CD4-positive, alpha-beta T cell treated with Interferon alpha-2 for 1 hour (primary cell): ENCODE measurements at regions not wholly inside any gene's neighbourhood (a gene's known extent, or its start where the extent isn't known, plus 50 kb on each side); places are given as distances from the start of the nearest gene placed in this dataset.
"Not testable (repeated sequence)": the region's sequence is repeated elsewhere in the genome, so short reads cannot be mapped to it uniquely, and the experiment has no call there.

Experiments used
- DNase-seq, 2 donors: peaks; one replicate each; pipeline ENCODE4 v3.0.0-alpha.2; 2020 to 2022

DNA sequence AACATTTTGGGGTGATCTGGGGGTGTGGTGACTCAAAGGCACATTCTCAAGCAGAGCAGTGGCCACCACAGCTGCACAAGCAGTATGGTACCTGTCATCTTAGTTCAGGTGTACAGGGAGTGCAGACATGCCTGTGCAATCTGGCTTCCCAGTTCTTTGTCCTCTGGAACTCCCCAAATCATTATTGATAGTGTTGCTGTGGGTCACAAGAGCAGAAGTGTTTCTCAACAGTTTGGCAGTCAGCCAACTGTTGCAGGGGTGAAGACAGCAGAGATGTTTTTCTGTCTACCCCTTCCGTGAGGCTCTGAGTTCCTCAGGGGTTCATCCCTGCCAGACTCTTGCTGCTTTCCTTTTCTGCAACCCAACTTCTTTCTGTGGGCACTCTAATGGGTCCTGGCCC is 206.5 kb upstream of the ZSWIM2 start:
- DNase-seq: no peak

DNA sequence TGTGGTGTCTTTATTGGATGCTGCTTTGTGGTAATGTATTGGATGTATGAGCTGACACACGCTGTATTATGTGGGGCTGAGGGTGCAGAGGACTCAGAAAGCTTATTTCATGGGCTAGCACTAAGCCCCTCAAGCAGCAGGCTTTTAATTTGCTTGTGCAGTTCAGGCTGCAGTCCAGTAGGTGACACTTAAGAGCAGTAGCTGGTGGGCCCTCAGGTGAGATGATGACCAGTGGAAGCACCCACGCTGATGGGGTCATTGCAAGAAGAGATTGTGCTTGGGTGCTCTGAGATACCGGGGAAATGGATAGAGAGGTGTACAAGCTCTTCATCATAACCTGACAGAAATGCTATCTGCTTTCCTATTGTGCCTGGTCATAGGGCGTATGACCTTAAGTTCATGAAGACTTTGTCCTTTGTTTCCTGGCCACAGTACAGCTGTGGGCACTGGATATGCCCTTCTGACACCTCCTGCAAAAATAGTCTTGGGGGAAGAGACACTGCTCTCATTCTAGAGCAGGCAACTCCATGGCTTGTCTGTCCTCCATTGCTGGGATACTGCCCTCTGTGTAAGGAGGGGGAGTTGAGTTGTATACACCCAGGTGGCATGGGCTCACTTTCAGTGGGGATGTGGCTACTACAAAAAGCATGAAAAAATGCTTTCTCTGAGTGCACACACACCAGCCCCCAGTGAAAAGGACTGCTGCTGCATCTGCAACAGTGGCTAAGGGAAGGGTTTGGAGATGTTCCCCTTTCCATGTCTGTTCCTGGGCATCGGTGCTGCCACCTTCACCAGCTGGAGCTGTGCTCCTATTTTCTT is 205.7 kb upstream of the ZSWIM2 start:
- DNase-seq: no peak

- DNase-seq: no peak
Measured at GRCh38 chr2:187051350-187051749, 202.4 kb upstream of the ZSWIM2 start.

- no peak for DNase-seq
Measured at GRCh38 chr2:187050409-187050998, 201.5 kb upstream of the ZSWIM2 start.

DNA sequence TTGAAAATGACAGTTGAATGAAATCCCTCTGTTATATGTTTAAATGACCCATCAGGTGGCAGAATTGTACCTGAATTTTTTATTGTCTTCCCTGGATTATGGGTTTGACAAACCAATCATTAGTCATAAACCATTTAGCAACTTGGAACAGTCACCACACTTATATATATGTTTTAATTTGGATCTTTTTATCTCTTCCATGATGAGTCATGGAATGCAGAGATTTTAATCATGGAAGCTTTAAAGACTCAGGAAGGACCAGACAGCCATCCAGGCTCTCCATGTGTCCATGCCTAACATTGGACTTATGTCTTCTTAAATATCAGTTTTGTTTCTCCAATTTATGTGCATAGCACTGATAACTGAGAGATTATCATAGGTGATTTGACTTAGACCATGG is 188.3 kb upstream of the ZSWIM2 start:
- DNase-seq: no peak

GRCh38 chr2:187034434-187034833 is 185.5 kb upstream of the ZSWIM2 start:
- DNase-seq: no peak

DNA sequence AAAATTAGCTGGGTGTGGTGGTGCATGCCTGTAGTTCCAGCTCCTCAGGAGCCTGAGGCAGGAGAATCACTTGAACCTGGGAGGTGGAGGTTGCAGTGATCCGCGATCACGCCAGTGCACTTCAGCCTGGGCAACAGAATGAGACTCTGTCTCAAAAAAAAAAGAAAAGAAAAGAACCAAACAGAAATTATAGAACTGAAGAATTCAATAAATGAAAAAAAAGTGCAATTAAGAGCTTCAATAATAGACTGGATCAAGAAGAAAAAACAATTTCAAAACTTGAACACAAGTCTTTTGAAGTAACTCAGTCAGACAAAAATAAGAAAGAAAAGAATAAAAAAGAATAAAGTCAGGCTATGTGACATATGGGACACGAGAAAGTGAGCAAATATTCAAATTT is 175.8 kb upstream of the ZSWIM2 start:
- no peak for DNase-seq

DNA sequence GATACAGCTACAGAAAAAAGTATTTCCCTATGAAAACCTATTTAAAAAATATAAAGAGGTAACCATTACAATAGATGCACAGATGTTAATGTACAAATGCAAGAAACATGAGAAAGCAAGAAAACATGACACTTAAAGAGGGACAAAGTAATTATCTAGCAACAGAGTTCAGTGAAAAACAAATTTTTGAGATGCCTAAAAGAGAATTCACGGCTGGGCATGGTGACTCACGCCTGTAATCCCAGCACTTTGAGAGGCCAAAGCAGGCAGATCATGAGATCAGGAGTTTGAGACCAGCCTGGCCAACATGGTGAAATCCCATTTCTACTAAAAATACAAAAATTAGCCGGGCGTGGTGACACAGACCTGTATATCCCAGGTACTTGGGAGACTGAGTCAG is 175.0 kb upstream of the ZSWIM2 start:
- not testable (repeated sequence) for DNase-seq

GRCh38 chr2:187017438-187017837 is 168.5 kb upstream of the ZSWIM2 start:
- DNase-seq: no peak

DNA sequence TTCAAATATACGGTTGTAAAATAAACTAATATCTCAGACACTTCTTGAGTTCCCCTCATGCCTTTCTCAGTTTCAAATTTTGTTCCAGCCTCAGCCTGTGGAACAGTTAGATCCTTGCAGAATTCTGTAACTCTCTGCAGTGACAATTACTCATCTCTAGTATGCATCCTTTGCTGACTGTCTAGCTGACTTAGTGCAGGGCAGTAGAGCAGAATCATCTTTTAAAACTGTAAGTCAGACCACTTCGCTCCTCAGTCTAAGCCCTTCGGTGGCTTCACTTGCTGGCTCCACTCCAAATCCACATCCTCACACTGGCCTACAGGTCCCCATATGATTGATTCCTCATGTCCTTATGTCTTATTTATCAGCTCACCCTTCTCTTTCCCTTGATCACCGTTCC is 164.1 kb upstream of the ZSWIM2 start:
- no peak for DNase-seq

DNA sequence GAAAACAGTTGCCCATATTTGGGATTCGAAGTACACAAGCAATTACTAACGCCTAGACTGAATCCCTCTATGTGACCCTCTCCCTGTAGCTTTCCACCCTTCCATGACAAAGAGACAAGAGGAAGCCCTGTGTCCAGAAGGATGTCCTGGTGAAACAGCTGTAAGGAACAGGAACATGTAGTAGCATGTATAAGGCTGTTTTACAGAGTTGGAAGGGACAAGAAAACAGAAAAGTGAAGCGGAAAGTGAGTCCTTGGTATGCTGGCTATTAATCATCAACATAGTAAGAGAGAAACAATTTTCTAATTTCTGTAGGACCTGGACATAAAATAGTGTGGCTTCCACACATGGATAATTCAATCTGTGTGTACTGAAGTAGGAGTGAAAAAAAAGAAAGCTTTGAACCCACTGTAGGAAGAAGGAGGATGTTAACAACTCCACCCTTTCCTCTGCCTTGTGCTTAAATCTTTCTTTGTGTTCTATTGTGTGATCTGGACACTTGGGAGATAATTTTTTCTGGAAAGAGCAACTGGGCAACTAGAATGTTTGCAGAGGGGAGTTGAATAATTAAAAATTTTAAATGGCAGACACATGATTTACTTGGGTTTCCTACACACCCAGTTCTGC is 162.3 kb upstream of the ZSWIM2 start:
- DNase-seq: no peak

DNA sequence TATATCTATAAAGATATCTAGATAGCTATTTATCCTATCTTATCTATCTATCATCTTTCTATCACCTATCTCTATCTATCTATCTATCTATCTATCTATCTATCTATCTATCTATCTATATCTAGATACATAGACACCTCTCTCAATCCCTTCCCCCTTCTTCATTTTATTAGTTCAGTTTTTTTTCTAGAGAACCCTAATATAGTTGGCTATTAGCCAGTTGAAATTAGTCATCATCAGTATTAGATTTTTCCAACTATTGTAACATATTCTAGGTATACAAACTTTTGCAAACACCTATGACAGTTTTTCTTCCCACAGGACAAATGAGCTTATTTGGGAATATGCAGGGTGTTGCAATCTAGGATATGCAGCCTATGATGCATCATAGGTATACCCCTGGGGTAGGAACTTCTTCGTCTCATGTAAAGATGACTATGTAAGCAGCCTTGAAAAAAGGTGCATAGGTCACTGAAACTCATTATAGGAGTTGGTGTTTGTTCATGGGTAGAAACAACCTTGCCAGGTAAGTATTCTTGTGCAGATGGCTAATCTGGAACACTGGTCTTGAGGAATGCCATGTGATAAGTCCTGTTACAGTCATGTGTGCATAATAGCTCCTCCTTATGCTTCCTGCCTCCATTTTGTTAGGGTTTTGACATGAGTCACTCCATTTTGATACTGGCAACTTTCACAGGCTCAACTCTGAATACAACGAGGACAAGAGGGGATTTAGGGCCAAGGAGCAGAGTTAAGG is 160.7 kb upstream of the ZSWIM2 start:
- no peak for DNase-seq

DNA sequence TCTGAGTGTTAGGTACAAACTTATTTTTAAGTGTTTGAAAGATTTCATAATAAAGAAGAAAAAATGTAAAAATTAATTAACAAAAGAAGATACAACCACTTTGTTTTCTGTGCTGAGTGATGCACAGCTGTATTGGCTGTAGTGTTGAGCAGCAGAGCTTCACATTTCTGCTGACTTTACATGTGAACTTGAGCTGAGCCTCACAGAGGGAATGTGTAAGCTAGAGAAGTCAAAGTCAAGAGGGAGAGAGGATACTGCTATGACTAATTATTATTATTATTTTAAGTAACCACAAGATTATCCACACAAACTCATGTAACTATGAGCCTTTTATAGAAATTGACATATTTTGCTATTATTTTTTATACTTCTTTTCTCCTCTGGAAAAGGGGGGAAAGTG is 159.1 kb upstream of the ZSWIM2 start:
- no peak for DNase-seq

DNA sequence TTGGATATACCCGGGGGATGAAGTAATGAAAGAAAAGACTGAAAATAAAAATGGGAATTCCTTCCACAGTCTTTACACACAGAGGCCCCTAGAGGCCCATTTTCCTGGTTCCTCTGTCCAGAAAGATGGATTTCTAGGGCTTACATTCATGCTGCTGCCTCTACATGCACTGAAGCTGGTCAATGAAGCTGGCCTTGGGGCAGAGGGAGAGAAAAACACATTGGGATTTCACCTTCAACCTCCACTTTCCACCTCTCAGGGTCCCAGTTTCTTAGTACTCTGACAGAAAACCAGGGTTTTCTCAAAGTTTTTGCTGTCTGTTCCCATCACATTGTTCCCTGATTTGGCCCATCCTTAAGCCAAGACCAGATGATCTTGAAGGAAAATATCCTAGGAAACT is 154.6 kb upstream of the ZSWIM2 start:
- no peak for DNase-seq

- peak in 1 of 2 donors; percentile 8 for DNase-seq
Measured at GRCh38 chr2:187003038-187003554, 154.1 kb upstream of the ZSWIM2 start.

DNA sequence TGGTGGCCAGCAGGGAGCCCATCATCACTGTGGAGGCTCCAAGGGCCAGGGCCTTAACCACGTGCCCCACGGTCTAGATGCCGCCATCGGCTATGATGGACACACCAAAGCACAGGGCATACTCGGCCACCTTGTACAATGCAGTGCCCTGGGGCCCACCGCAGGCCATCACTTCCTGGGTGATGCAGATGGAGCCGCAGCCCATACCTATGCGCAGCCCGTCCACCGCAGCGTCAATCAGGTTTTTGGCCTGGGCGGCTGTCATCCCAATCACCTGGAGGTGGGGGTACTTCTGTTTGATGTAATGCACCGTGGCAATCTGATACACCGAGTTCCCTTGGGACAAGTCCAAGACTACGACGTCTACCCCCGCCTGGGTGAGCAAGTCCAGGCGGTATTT is 153.3 kb upstream of the ZSWIM2 start:
- no peak for DNase-seq

- DNase-seq: no peak
Measured at GRCh38 chr2:187001248-187001647, 152.3 kb upstream of the ZSWIM2 start.

GRCh38 chr2:186995092-186995491 is 146.1 kb upstream of the ZSWIM2 start:
- no peak for DNase-seq

GRCh38 chr2:186992597-186992996 is 143.6 kb upstream of the ZSWIM2 start:
- DNase-seq: no peak

DNA sequence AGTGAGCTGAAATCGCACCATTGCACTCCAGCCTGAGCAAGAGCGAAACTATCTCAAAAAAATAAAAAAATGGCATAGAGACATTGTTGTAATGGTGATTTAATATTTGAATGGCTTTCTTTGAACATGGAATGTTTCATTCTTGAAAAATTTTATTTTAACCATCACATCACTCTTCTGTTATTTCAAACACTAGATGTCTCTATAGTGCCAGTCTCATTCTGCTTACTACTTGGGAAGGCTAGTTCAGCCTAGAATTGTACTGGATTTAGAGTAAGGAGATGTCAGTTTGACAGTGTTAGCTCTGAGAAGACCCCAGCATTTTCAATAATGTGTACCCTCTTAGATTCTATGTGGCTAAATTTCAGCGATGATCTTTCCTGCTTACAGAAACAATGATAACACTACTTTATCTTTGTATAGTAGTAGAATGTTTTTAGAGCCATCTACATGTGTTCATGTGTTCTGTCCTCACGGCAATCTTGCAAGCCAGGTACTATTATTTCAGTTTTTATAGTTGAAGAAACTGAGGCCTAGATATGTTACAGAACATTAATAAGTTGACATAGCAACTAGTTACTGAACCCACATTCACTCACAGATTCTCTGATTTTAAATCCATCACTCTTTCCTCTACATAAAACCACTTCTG is 142.9 kb upstream of the ZSWIM2 start:
- DNase-seq: no peak

DNA sequence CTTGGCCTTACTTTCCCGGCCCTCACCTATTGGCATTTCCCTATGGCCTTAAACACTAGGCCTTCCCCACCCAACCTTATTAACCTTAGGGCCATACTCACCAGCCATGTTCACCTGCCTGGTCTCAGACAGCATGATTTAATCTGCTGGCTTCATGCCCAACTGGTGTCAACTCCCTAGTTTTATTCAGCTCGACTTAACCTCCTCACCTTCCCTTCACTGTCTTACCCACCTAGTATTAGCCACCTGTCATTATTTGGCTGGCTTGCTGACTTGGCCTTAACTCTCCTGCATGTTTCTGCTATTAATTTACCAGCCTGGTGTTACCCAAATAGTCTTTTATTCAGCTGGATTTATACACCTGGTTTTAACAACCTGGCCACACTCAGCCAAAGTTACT is 136.0 kb upstream of the ZSWIM2 start:
- DNase-seq: no peak

- DNase-seq: no peak
Measured at GRCh38 chr2:186984481-186984880, 135.5 kb upstream of the ZSWIM2 start.
